Transverse colon (tissue), 4 donors: ENCODE measurements at regions not wholly inside any gene's neighbourhood (a gene's known extent, or its start where the extent isn't known, plus 50 kb on each side); places are given as distances from the start of the nearest gene placed in this dataset.

Experiments
- POLR2AphosphoS5 ChIP-seq, 3 donors: sonication (generic); formaldehyde crosslinking; IDR thresholded peaks; one replicate each; pipeline ENCODE4 v1.6.1; 2016; ENCODE audit warnings: antibody characterized with exemption in 3 of 3
- TF ChIP-seq, protein P1 (sequence below), 5 experiments: fragments of 200-600 bp in 3 of 5; fragments of 450-650 bp in 2 of 5; sonication (generic) in 3 of 5; IDR thresholded peaks; 1 replicate in 2 of 5; 2 replicates in 3 of 5; pipeline ENCODE4 v1.5.1; 2016 to 2017; ENCODE audit warnings: antibody characterized with exemption in 5 of 5, inconsistent platforms in 3 of 5, mild to moderate bottlenecking in 2 of 5, moderate library complexity in 1 of 5

DNA sequence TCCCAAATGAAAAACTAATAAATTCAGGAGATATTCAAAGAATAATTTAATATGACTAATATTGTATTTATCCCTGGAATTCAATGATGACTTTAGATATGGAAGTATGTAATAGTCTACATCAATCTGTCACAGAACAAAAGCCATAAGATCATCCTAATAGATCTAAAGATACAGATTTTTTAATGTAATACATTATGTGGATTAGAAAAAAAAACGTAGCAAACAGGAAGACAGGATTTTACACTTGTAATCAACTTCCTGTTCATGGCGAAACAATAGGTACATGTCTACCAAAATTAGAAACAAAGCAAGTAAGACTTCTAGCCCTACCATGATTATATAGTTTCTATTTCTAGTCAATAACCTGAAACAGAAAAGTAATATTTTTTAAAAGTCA is 192.2 kb downstream of the TTC32 start:
- no peak for TF ChIP-seq POLR2AphosphoS5 (IDR thresholded peaks at IDR 0.05)
- TF ChIP-seq, protein P1, sequence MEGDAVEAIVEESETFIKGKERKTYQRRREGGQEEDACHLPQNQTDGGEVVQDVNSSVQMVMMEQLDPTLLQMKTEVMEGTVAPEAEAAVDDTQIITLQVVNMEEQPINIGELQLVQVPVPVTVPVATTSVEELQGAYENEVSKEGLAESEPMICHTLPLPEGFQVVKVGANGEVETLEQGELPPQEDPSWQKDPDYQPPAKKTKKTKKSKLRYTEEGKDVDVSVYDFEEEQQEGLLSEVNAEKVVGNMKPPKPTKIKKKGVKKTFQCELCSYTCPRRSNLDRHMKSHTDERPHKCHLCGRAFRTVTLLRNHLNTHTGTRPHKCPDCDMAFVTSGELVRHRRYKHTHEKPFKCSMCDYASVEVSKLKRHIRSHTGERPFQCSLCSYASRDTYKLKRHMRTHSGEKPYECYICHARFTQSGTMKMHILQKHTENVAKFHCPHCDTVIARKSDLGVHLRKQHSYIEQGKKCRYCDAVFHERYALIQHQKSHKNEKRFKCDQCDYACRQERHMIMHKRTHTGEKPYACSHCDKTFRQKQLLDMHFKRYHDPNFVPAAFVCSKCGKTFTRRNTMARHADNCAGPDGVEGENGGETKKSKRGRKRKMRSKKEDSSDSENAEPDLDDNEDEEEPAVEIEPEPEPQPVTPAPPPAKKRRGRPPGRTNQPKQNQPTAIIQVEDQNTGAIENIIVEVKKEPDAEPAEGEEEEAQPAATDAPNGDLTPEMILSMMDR (IDR thresholded peaks at IDR 0.05), result no peak
